ENCODE measurements at regions not wholly inside any gene's neighbourhood (a gene's known extent, or its start where the extent isn't known, plus 50 kb on each side); places are given as distances from the start of the nearest gene placed in this dataset.

- Histone ChIP-seq H2AFZ (ENCODE audit: low read length) (no peak overlapping the region), H3K27ac (ENCODE audit: low read length) (no peak overlapping the region), H3K4me1 (ENCODE audit: low read length) (peaks cover 22% of the 10 kb centered on the region; the same call in 1 of the 2 replicates), H3K4me2 (ENCODE audit: low read depth, low read length) (no peak overlapping the region), H3K36me3 (replicated peaks; ENCODE audit: insufficient read depth, low read length) (no peaks in the 10 kb centered on the region), H3K9ac (ENCODE audit: low read length) (no peak overlapping the region), H3F3A (ENCODE audit: insufficient read depth, low read length) (0 out of 2 replicates have a peak, but pooled peaks cover 6% of the 10 kb centered on the region), H3K79me2 (ENCODE audit: low read length) (no peaks in the 10 kb centered on the region), H3K9me2 (replicated peaks; ENCODE audit: insufficient read depth, low read length) (no peaks in the 10 kb centered on the region), H3K9me3 (replicated peaks; ENCODE audit: insufficient read depth, low read length) (no peaks in the 10 kb centered on the region), H3K4me3 (ENCODE audit: low read length) (no peak overlapping the region), H3K27me3 (replicated peaks; ENCODE audit: insufficient read depth, low read length) (no peaks in the 10 kb centered on the region), H4K20me1 (ENCODE audit: insufficient read depth, low read length) (no peaks in the 10 kb centered on the region)
- no peak for DNase-seq
- no peak for TF ChIP-seq EZH2 (optimal IDR thresholded peaks at IDR 0.05; ENCODE audit: low read depth, low read length)
Observed at GRCh38 chr12:17950898-17951297, 139.1 kb downstream of the RERGL start.

GRCh38 chr12:17949558-17950141, 140.3 kb downstream of the RERGL start:
- Histone ChIP-seq H3K4me1 (ENCODE audit: low read length) (peaks cover 14% of the 10 kb centered on the region; the same call in 1 of the 2 replicates), H3K9ac (ENCODE audit: low read length) (no peak overlapping the region), H3F3A (ENCODE audit: insufficient read depth, low read length) (0 out of 2 replicates have a peak, but pooled peaks cover 6% of the 10 kb centered on the region), H3K27ac (ENCODE audit: low read length) (no peak overlapping the region), H4K20me1 (ENCODE audit: insufficient read depth, low read length) (no peaks in the 10 kb centered on the region), H3K27me3 (replicated peaks; ENCODE audit: insufficient read depth, low read length) (no peaks in the 10 kb centered on the region), H3K9me3 (replicated peaks; ENCODE audit: insufficient read depth, low read length) (no peaks in the 10 kb centered on the region), H3K79me2 (ENCODE audit: low read length) (no peaks in the 10 kb centered on the region), H3K36me3 (replicated peaks; ENCODE audit: insufficient read depth, low read length) (no peaks in the 10 kb centered on the region), H3K4me3 (ENCODE audit: low read length) (no peak overlapping the region), H3K4me2 (ENCODE audit: low read depth, low read length) (no peak overlapping the region), H2AFZ (ENCODE audit: low read length) (no peak overlapping the region), H3K9me2 (replicated peaks; ENCODE audit: insufficient read depth, low read length) (no peaks in the 10 kb centered on the region)
- TF ChIP-seq CTCF (IDR thresholded peaks at IDR 0.05; ENCODE audit: low read length) (no peak), EZH2 (optimal IDR thresholded peaks at IDR 0.05; ENCODE audit: low read depth, low read length) (no peak), EZH2phosphoT487 (IDR thresholded peaks at IDR 0.05; ENCODE audit: low read length) (no peak)
- DNase-seq, result no peak

DNA sequence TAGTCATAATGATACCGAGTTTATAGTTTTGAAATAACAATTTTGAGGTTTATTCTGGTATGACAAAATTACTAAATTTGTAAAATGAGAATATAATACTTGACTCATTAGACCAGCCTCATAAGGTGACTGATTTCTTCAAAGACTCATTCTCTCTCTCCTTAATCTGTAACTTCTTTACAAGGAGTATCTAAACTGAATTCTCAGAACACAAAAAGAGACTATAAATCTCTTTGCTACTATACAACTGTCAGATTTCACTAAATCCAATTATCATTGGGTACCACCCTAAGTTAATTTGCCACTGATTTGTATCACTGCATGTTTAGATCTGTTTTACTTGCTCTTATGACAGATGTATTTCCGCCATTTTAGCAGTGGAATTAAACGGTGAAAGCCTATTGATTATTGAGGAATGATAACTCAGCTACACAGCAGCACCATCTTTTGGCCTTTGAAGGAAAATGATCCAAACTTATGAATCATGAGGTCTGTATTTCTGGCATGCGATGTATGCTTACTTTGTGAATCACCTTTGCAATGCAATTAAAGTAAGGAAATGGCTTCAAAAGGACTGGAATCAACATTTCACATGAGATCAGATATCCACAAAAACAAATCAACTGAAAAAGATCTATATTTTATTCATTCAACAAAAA, 161.2 kb downstream of the RERGL start:
- Histone ChIP-seq H2AFZ (ENCODE audit: low read length) (no peak overlapping the region), H3K4me2 (ENCODE audit: low read depth, low read length) (no peak overlapping the region), H3K4me3 (ENCODE audit: low read length) (no peak overlapping the region), H4K20me1 (ENCODE audit: insufficient read depth, low read length) (no peaks in the 10 kb centered on the region), H3K9ac (ENCODE audit: low read length) (no peak overlapping the region), H3K79me2 (ENCODE audit: low read length) (no peaks in the 10 kb centered on the region), H3K36me3 (replicated peaks; ENCODE audit: insufficient read depth, low read length) (no peaks in the 10 kb centered on the region), H3K4me1 (ENCODE audit: low read length) (no peaks in the 10 kb centered on the region), H3K27ac (ENCODE audit: low read length) (no peak overlapping the region), H3K9me3 (replicated peaks; ENCODE audit: insufficient read depth, low read length) (no peaks in the 10 kb centered on the region), H3K9me2 (replicated peaks; ENCODE audit: insufficient read depth, low read length) (no peaks in the 10 kb centered on the region), H3F3A (ENCODE audit: insufficient read depth, low read length) (no peaks in the 10 kb centered on the region), H3K27me3 (replicated peaks; ENCODE audit: insufficient read depth, low read length) (no peaks in the 10 kb centered on the region)
- DNase-seq, result no peak
- TF ChIP-seq CTCF (IDR thresholded peaks at IDR 0.05; ENCODE audit: low read length), result 0 out of 2 replicates have a peak, but pooled peaks have one; percentile 6
- TF ChIP-seq EZH2 (optimal IDR thresholded peaks at IDR 0.05; ENCODE audit: low read depth, low read length), result no peak

- no peak for DNase-seq
- no peak overlapping the region for H2AFZ ChIP-seq (ENCODE audit: low read length)
- H3K4me3 ChIP-seq (ENCODE audit: low read length), result no peak overlapping the region
- H3K4me2 ChIP-seq (ENCODE audit: low read depth, low read length), result no peak overlapping the region
- no peaks in the 10 kb centered on the region for H3K9me3 ChIP-seq (replicated peaks; ENCODE audit: insufficient read depth, low read length)
- no peaks in the 10 kb centered on the region for H4K20me1 ChIP-seq (ENCODE audit: insufficient read depth, low read length)
- H3F3A ChIP-seq (ENCODE audit: insufficient read depth, low read length), result no peaks in the 10 kb centered on the region
- no peaks in the 10 kb centered on the region for H3K79me2 ChIP-seq (ENCODE audit: low read length)
- H3K36me3 ChIP-seq (replicated peaks; ENCODE audit: insufficient read depth, low read length), result no peaks in the 10 kb centered on the region
- no peaks in the 10 kb centered on the region for H3K4me1 ChIP-seq (ENCODE audit: low read length)
- H3K27me3 ChIP-seq (replicated peaks; ENCODE audit: insufficient read depth, low read length), result no peaks in the 10 kb centered on the region
- H3K27ac ChIP-seq (ENCODE audit: low read length), result no peak overlapping the region
- H3K9ac ChIP-seq (ENCODE audit: low read length), result no peak overlapping the region
- TF ChIP-seq EZH2phosphoT487 (IDR thresholded peaks at IDR 0.05; ENCODE audit: low read length), result no peak
- TF ChIP-seq CTCF (IDR thresholded peaks at IDR 0.05; ENCODE audit: low read length), result no peak
- no peak for TF ChIP-seq EZH2 (optimal IDR thresholded peaks at IDR 0.05; ENCODE audit: low read depth, low read length)
- H3K9me2 ChIP-seq (replicated peaks; ENCODE audit: insufficient read depth, low read length), result no peaks in the 10 kb centered on the region
Observed at GRCh38 chr12:17918013-17918412, 172.0 kb downstream of the RERGL start.

Data from MM.1S (cell line).